ENCODE measurements at regions not wholly inside any gene's neighbourhood (a gene's known extent, or its start where the extent isn't known, plus 50 kb on each side); places are given as distances from the start of the nearest gene placed in this dataset.

DNA sequence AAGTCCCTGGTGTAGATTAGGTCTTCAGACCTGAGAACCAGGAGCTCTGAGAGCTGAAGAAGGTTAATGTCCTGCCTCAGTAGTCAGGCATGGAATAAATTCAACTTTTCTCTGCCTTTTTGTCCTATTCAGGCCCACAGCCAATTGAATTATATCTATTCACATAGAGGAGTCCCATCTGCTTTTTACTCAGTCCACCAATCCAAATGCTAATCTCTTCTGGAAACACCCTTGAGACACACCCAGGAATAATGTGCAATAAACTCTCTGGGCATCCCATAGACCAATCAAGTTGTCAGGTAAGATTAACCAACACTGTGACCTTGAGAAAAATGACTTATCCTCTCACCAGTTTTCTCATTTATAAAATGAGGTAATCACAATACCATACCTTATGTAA is 129.4 kb downstream of the MEX3B start:
- Histone ChIP-seq H3K27ac (ENCODE audit: low read depth, low read length) (no peak overlapping the region), H3K9me3 (ENCODE audit: control insufficient read depth, low read length) (peaks cover 45% of the 10 kb centered on the region), H3K9ac (ENCODE audit: extremely low read depth, low read length, poor library complexity, severe bottlenecking) (no peak overlapping the region), H3K27me3 (ENCODE audit: control insufficient read depth, insufficient read depth, low read length, poor library complexity, severe bottlenecking) (no peaks in the 10 kb centered on the region), H3K4me1 (ENCODE audit: control insufficient read depth, insufficient read depth, low read length) (peaks cover 6% of the 10 kb centered on the region), H3K4me3 (ENCODE audit: low read length) (no peak overlapping the region), H3K36me3 (ENCODE audit: control insufficient read depth, insufficient read depth, low read length) (no peaks in the 10 kb centered on the region)
- Mint-ChIP-seq H3K36me3 (ENCODE audit: low read depth) (peaks cover 55% of the 10 kb centered on the region), H3K4me3 (no peak overlapping the region), H3K27me3 (ENCODE audit: insufficient read depth) (no peaks in the 10 kb centered on the region), H3K27ac (no peak overlapping the region), H3K9me3 (peaks cover 51% of the 10 kb centered on the region), H3K4me1 (peaks cover 18% of the 10 kb centered on the region)
- TF ChIP-seq, protein P1, sequence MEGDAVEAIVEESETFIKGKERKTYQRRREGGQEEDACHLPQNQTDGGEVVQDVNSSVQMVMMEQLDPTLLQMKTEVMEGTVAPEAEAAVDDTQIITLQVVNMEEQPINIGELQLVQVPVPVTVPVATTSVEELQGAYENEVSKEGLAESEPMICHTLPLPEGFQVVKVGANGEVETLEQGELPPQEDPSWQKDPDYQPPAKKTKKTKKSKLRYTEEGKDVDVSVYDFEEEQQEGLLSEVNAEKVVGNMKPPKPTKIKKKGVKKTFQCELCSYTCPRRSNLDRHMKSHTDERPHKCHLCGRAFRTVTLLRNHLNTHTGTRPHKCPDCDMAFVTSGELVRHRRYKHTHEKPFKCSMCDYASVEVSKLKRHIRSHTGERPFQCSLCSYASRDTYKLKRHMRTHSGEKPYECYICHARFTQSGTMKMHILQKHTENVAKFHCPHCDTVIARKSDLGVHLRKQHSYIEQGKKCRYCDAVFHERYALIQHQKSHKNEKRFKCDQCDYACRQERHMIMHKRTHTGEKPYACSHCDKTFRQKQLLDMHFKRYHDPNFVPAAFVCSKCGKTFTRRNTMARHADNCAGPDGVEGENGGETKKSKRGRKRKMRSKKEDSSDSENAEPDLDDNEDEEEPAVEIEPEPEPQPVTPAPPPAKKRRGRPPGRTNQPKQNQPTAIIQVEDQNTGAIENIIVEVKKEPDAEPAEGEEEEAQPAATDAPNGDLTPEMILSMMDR (conservative IDR thresholded peaks at IDR 0.05): no peak
- DNase-seq: no peak

DNA sequence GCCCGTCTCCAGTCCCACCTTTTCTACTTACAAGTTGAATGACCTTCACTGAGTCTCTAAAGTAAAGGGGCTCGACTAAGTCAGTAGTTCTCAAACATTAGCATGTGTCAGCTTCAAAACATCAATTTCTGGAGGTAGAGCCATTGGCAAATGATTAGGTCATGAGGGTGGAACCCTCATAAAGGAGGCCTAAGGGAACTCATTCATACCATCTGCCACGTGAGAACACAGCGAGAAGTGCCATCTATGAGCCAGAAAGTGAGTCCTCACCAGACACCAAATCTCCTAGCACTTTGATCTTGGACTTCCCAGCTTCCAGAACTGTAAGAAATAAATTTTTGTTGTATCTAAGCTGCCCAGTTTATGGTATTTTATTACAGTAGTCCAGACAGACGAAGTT is 129.8 kb downstream of the MEX3B start:
- 73 to 88% methylated on average over 3 to 5 of the region's 5 CpGs for WGBS, 2 experiments (ENCODE audit: insufficient coverage in 1 of 2, insufficient read length in 1 of 2)
- Histone ChIP-seq H3K4me1 (ENCODE audit: control insufficient read depth, insufficient read depth, low read length) (peaks cover 8% of the 10 kb centered on the region), H3K27ac (ENCODE audit: low read depth, low read length) (no peak overlapping the region), H3K4me3 (ENCODE audit: low read length) (no peak overlapping the region), H3K36me3 (ENCODE audit: control insufficient read depth, insufficient read depth, low read length) (no peaks in the 10 kb centered on the region), H3K27me3 (ENCODE audit: control insufficient read depth, insufficient read depth, low read length, poor library complexity, severe bottlenecking) (no peaks in the 10 kb centered on the region), H3K9me3 (ENCODE audit: control insufficient read depth, low read length) (peaks cover 41% of the 10 kb centered on the region), H3K9ac (ENCODE audit: extremely low read depth, low read length, poor library complexity, severe bottlenecking) (no peak overlapping the region)
- no peak for DNase-seq
- no peak overlapping the region for H3K4me3 Mint-ChIP-seq
- peaks cover 18% of the 10 kb centered on the region for H3K4me1 Mint-ChIP-seq
- TF ChIP-seq, protein P1 (conservative IDR thresholded peaks at IDR 0.05): no peak
- no peaks in the 10 kb centered on the region for H3K27me3 Mint-ChIP-seq (ENCODE audit: insufficient read depth)
- peaks cover 47% of the 10 kb centered on the region for H3K9me3 Mint-ChIP-seq
- peaks cover 51% of the 10 kb centered on the region for H3K36me3 Mint-ChIP-seq (ENCODE audit: low read depth)
- no peak overlapping the region for H3K27ac Mint-ChIP-seq

DNA sequence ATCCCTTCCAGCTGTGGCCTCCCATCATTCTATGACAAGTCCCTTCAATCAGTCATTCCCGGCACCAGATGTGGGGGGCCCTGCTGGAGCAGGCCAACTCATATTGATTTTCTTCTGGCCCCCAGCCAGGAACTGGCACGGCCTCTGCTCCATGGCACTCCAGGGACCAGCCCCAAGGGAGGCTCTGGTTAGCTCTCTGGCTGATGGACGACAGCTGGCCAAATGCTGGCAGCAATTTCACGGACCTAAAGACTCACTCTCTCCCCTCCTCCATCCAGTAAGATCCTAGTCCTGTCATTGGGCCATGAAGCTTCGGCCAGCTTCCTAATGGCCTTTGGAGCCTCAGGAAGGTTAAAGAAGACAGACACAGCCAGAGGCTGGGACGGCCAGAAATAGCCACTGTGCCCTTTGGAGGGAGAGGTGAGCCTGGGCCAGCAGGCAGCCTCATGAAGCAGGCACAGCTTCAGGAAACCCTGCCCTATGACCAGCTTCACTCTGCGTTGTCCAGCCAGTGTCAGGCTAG is 131.0 kb downstream of the MEX3B start:
- Mint-ChIP-seq H3K4me3 (no peak overlapping the region), H3K9me3 (peaks cover 35% of the 10 kb centered on the region), H3K27me3 (ENCODE audit: insufficient read depth) (no peaks in the 10 kb centered on the region), H3K27ac (peak overlapping the region; percentile 26), H3K4me1 (peaks cover 18% of the 10 kb centered on the region), H3K36me3 (ENCODE audit: low read depth) (peaks cover 39% of the 10 kb centered on the region)
- TF ChIP-seq, protein P1 (conservative IDR thresholded peaks at IDR 0.05): no peak
- no peak for DNase-seq
- H3K4me3 ChIP-seq (ENCODE audit: low read length): no peak overlapping the region
- no peaks in the 10 kb centered on the region for H3K27me3 ChIP-seq (ENCODE audit: control insufficient read depth, insufficient read depth, low read length, poor library complexity, severe bottlenecking)
- 81 to 91% methylated on average over 3 to 7 of the region's 7 CpGs for WGBS, 2 experiments (ENCODE audit: insufficient coverage in 1 of 2, insufficient read length in 1 of 2)
- H3K27ac ChIP-seq (ENCODE audit: low read depth, low read length): no peak overlapping the region
- no peaks in the 10 kb centered on the region for H3K36me3 ChIP-seq (ENCODE audit: control insufficient read depth, insufficient read depth, low read length)
- no peak overlapping the region for H3K9ac ChIP-seq (ENCODE audit: extremely low read depth, low read length, poor library complexity, severe bottlenecking)
- peaks cover 8% of the 10 kb centered on the region for H3K4me1 ChIP-seq (ENCODE audit: control insufficient read depth, insufficient read depth, low read length)
- peaks cover 29% of the 10 kb centered on the region for H3K9me3 ChIP-seq (ENCODE audit: control insufficient read depth, low read length)

Data from endodermal cell (in vitro differentiated cells).